ENCODE measurements at regions not wholly inside any gene's neighbourhood (a gene's known extent, or its start where the extent isn't known, plus 50 kb on each side); places are given as distances from the start of the nearest gene placed in this dataset.
A peak's percentile ranks its signal among the peaks of the same experiment; 100 is the strongest.

- DNase-seq (ENCODE audit: low spot score) = no peak
Measured at GRCh38 chr1:209010475-209011230, 572.9 kb upstream of the CAMK1G start.

GRCh38 chr1:209012443-209013196, 570.9 kb upstream of the CAMK1G start:
- peak; percentile 6 for DNase-seq (ENCODE audit: low spot score)

- no peak for DNase-seq (ENCODE audit: low spot score)
Measured at GRCh38 chr1:209015092-209015491, 568.4 kb upstream of the CAMK1G start.

- DNase-seq (ENCODE audit: low spot score) = no peak
Measured at GRCh38 chr1:209021622-209022021, 561.9 kb upstream of the CAMK1G start.

GRCh38 chr1:209023790-209024189, 559.7 kb upstream of the CAMK1G start:
- no peak for DNase-seq (ENCODE audit: low spot score)

GRCh38 chr1:209029737-209030136, 553.8 kb upstream of the CAMK1G start:
- DNase-seq (ENCODE audit: low spot score) = peak; percentile 7

- DNase-seq (ENCODE audit: low spot score) = no peak
Measured at GRCh38 chr1:209030454-209031167, 552.9 kb upstream of the CAMK1G start.

GRCh38 chr1:209037064-209037463, 546.5 kb upstream of the CAMK1G start:
- no peak for DNase-seq (ENCODE audit: low spot score)

GRCh38 chr1:209038316-209038715, 545.2 kb upstream of the CAMK1G start:
- DNase-seq (ENCODE audit: low spot score) = no peak

- DNase-seq (ENCODE audit: low spot score) = no peak
Measured at GRCh38 chr1:209038735-209039134, 544.8 kb upstream of the CAMK1G start.

- DNase-seq (ENCODE audit: low spot score) = no peak
Measured at GRCh38 chr1:209040351-209040750, 543.2 kb upstream of the CAMK1G start.

- DNase-seq (ENCODE audit: low spot score) = no peak
Measured at GRCh38 chr1:209041927-209042326, 541.6 kb upstream of the CAMK1G start.

- no peak for DNase-seq (ENCODE audit: low spot score)
Measured at GRCh38 chr1:209042413-209042812, 541.1 kb upstream of the CAMK1G start.

GRCh38 chr1:209045331-209046057, 538.0 kb upstream of the CAMK1G start:
- DNase-seq (ENCODE audit: low spot score) = no peak

GRCh38 chr1:209046058-209046417, 537.5 kb upstream of the CAMK1G start:
- no peak for DNase-seq (ENCODE audit: low spot score)

- no peak for DNase-seq (ENCODE audit: low spot score)
Measured at GRCh38 chr1:209046935-209047334, 536.6 kb upstream of the CAMK1G start.

- DNase-seq (ENCODE audit: low spot score) = no peak
Measured at GRCh38 chr1:209048941-209049669, 534.4 kb upstream of the CAMK1G start.

- DNase-seq (ENCODE audit: low spot score) = no peak
Measured at GRCh38 chr1:209051570-209051969, 531.9 kb upstream of the CAMK1G start.

- no peak for DNase-seq (ENCODE audit: low spot score)
Measured at GRCh38 chr1:209053587-209053986, 529.9 kb upstream of the CAMK1G start.

- no peak for DNase-seq (ENCODE audit: low spot score)
Measured at GRCh38 chr1:209057083-209057482, 526.4 kb upstream of the CAMK1G start.

GRCh38 chr1:209057901-209058300, 525.6 kb upstream of the CAMK1G start:
- no peak for DNase-seq (ENCODE audit: low spot score)

All from SK-N-DZ (cell line).